ENCODE measurements at regions not wholly inside any gene's neighbourhood (a gene's known extent, or its start where the extent isn't known, plus 50 kb on each side); places are given as distances from the start of the nearest gene placed in this dataset.

GRCh38 chr4:17347445-17347844, 164.4 kb downstream of the QDPR start:
- in situ Hi-C loops (cut with HindIII; ENCODE audit: low sequenced_read_pairs) = no loop called here
- DNase-seq (ENCODE audit: low spot score) = peak; percentile 5

GRCh38 chr4:17339376-17339775, 172.5 kb downstream of the QDPR start:
- DNase-seq (ENCODE audit: low spot score) = no peak
- in situ Hi-C loops (cut with HindIII; ENCODE audit: low sequenced_read_pairs) = no loop called here

GRCh38 chr4:17336986-17337385, 174.9 kb downstream of the QDPR start:
- no peak for DNase-seq (ENCODE audit: low spot score)
- in situ Hi-C loops (cut with HindIII; ENCODE audit: low sequenced_read_pairs) = no loop called here

- in situ Hi-C loops (cut with HindIII; ENCODE audit: low sequenced_read_pairs) = no loop called here
- DNase-seq (ENCODE audit: low spot score) = no peak
These were observed 175.3 kb downstream of the QDPR start for GRCh38 chr4:17336524-17336961.

GRCh38 chr4:17336069-17336468, 175.8 kb downstream of the QDPR start:
- in situ Hi-C loops (cut with HindIII; ENCODE audit: low sequenced_read_pairs) = no loop called here
- DNase-seq (ENCODE audit: low spot score) = no peak

- in situ Hi-C loops (cut with HindIII; ENCODE audit: low sequenced_read_pairs) = no loop called here
- no peak for DNase-seq (ENCODE audit: low spot score)
These were observed 176.5 kb downstream of the QDPR start for GRCh38 chr4:17335371-17335770.

GRCh38 chr4:17332478-17332877, 179.4 kb downstream of the QDPR start:
- no peak for DNase-seq (ENCODE audit: low spot score)
- in situ Hi-C loops (cut with HindIII; ENCODE audit: low sequenced_read_pairs) = no loop called here

GRCh38 chr4:17329046-17329445, 182.8 kb downstream of the QDPR start:
- no peak for DNase-seq (ENCODE audit: low spot score)
- in situ Hi-C loops (cut with HindIII; ENCODE audit: low sequenced_read_pairs) = no loop called here

- in situ Hi-C loops (cut with HindIII; ENCODE audit: low sequenced_read_pairs) = no loop called here
- DNase-seq (ENCODE audit: low spot score) = no peak
These were observed 183.6 kb downstream of the QDPR start for GRCh38 chr4:17328141-17328815.

- in situ Hi-C loops (cut with HindIII; ENCODE audit: low sequenced_read_pairs) = no loop called here
- no peak for DNase-seq (ENCODE audit: low spot score)
These were observed 184.3 kb downstream of the QDPR start for GRCh38 chr4:17327591-17327990.

- in situ Hi-C loops (cut with HindIII; ENCODE audit: low sequenced_read_pairs) = no loop called here
These were observed 185.1 kb downstream of the QDPR start for GRCh38 chr4:17326756-17327155.

GRCh38 chr4:17325098-17325497, 186.8 kb downstream of the QDPR start:
- DNase-seq (ENCODE audit: low spot score) = no peak
- in situ Hi-C loops (cut with HindIII; ENCODE audit: low sequenced_read_pairs) = no loop called here

More at GRCh38 chr4:17326756-17327155, 185.1 kb downstream of the QDPR start:
- no peak for DNase-seq (ENCODE audit: low spot score)

GRCh38 chr4:17324386-17324830, 187.5 kb downstream of the QDPR start:
- in situ Hi-C loops (cut with HindIII; ENCODE audit: low sequenced_read_pairs) = no loop called here
- DNase-seq (ENCODE audit: low spot score) = peak; percentile 8

GRCh38 chr4:17323554-17324385, 188.1 kb downstream of the QDPR start:
- no peak for DNase-seq (ENCODE audit: low spot score)
- in situ Hi-C loops (cut with HindIII; ENCODE audit: low sequenced_read_pairs) = no loop called here

- no peak for DNase-seq (ENCODE audit: low spot score)
- in situ Hi-C loops (cut with HindIII; ENCODE audit: low sequenced_read_pairs) = no loop called here
These were observed 189.4 kb downstream of the QDPR start for GRCh38 chr4:17322514-17322913.

- in situ Hi-C loops (cut with HindIII; ENCODE audit: low sequenced_read_pairs) = no loop called here
- no peak for DNase-seq (ENCODE audit: low spot score)
These were observed 191.8 kb downstream of the QDPR start for GRCh38 chr4:17320046-17320445.

- no peak for DNase-seq (ENCODE audit: low spot score)
- in situ Hi-C loops (cut with HindIII; ENCODE audit: low sequenced_read_pairs) = no loop called here
These were observed 194.4 kb downstream of the QDPR start for GRCh38 chr4:17317526-17317925.

- in situ Hi-C loops (cut with HindIII; ENCODE audit: low sequenced_read_pairs) = no loop called here
- no peak for DNase-seq (ENCODE audit: low spot score)
These were observed 195.3 kb downstream of the QDPR start for GRCh38 chr4:17316566-17316965.

GRCh38 chr4:17315459-17315858, 196.4 kb downstream of the QDPR start:
- in situ Hi-C loops (cut with HindIII; ENCODE audit: low sequenced_read_pairs) = no loop called here

GRCh38 chr4:17313194-17313593, 198.7 kb downstream of the QDPR start:
- no peak for DNase-seq (ENCODE audit: low spot score)
- in situ Hi-C loops (cut with HindIII; ENCODE audit: low sequenced_read_pairs) = no loop called here

More at GRCh38 chr4:17315459-17315858, 196.4 kb downstream of the QDPR start:
- DNase-seq (ENCODE audit: low spot score) = no peak

- in situ Hi-C loops (cut with HindIII; ENCODE audit: low sequenced_read_pairs) = no loop called here
- DNase-seq (ENCODE audit: low spot score) = no peak
These were observed 201.6 kb downstream of the QDPR start for GRCh38 chr4:17310269-17310652.
